ENCODE measurements at regions not wholly inside any gene's neighbourhood (a gene's known extent, or its start where the extent isn't known, plus 50 kb on each side); places are given as distances from the start of the nearest gene placed in this dataset.

GRCh38 chr12:88375306-88376305 is 204.7 kb downstream of the KITLG start:
- no peaks in the 10 kb centered on the region for H3K4me1 ChIP-seq (ENCODE audit: insufficient read depth, low read length)
- DNase-seq: no peak
- H4K20me1 ChIP-seq (ENCODE audit: insufficient read depth, low read length): no peaks in the 10 kb centered on the region
- H3K27me3 ChIP-seq (ENCODE audit: insufficient read depth, low read length, poor library complexity): no peaks in the 10 kb centered on the region
- no peak overlapping the region for H2AFZ ChIP-seq (ENCODE audit: low read depth, low read length)
- no peaks in the 10 kb centered on the region for H3K79me2 ChIP-seq (ENCODE audit: insufficient read depth, low read length)
- no peak overlapping the region for H3K9ac ChIP-seq (ENCODE audit: low read depth, low read length)
- no peaks in the 10 kb centered on the region for H3K36me3 ChIP-seq (ENCODE audit: insufficient read depth, low read length)
- H3K27ac ChIP-seq (ENCODE audit: low read length): no peak overlapping the region
- no peak for ATAC-seq (ENCODE audit: insufficient read depth, low read depth)
- no peak overlapping the region for H3K4me2 ChIP-seq (ENCODE audit: insufficient read depth, low read length)
- no peak overlapping the region for H3K4me3 ChIP-seq (ENCODE audit: low read depth in 1 of 2, low read length in 2 of 2)
- no peak for TF ChIP-seq CTCF (IDR thresholded peaks at IDR 0.05; ENCODE audit: borderline replicate concordance, extremely low read depth, low read length, poor library complexity, severe bottlenecking)
- no peaks in the 10 kb centered on the region for H3K9me3 ChIP-seq (ENCODE audit: insufficient read depth, low read length, severe bottlenecking)

- Histone ChIP-seq H3K36me3 (ENCODE audit: insufficient read depth, low read length) (no peaks in the 10 kb centered on the region), H3K9me3 (ENCODE audit: insufficient read depth, low read length, severe bottlenecking) (no peaks in the 10 kb centered on the region), H2AFZ (ENCODE audit: low read depth, low read length) (no peak overlapping the region), H3K9ac (ENCODE audit: low read depth, low read length) (no peak overlapping the region), H3K27me3 (ENCODE audit: insufficient read depth, low read length, poor library complexity) (no peaks in the 10 kb centered on the region), H3K27ac (ENCODE audit: low read length) (no peak overlapping the region), H3K4me1 (ENCODE audit: insufficient read depth, low read length) (no peaks in the 10 kb centered on the region), H3K79me2 (ENCODE audit: insufficient read depth, low read length) (no peaks in the 10 kb centered on the region), H3K4me3 (ENCODE audit: low read depth in 1 of 2, low read length in 2 of 2) (no peak overlapping the region), H4K20me1 (ENCODE audit: insufficient read depth, low read length) (no peaks in the 10 kb centered on the region), H3K4me2 (ENCODE audit: insufficient read depth, low read length) (no peak overlapping the region)
- TF ChIP-seq EZH2 (IDR thresholded peaks at IDR 0.05; ENCODE audit: borderline replicate concordance, low read depth, low read length, severe bottlenecking) (no peak), CTCF (IDR thresholded peaks at IDR 0.05; ENCODE audit: borderline replicate concordance, extremely low read depth, low read length, poor library complexity, severe bottlenecking) (no peak)
- ATAC-seq (ENCODE audit: insufficient read depth, low read depth): no peak
- no peak for DNase-seq
Measured at GRCh38 chr12:88377973-88378372, 202.3 kb downstream of the KITLG start.

GRCh38 chr12:88381466-88381865 is 198.8 kb downstream of the KITLG start:
- DNase-seq (no peak), ATAC-seq (ENCODE audit: insufficient read depth, low read depth) (no peak)
- Histone ChIP-seq H3K4me3 (ENCODE audit: low read depth in 1 of 2, low read length in 2 of 2) (no peak overlapping the region), H3K27me3 (ENCODE audit: insufficient read depth, low read length, poor library complexity) (no peaks in the 10 kb centered on the region), H3K79me2 (ENCODE audit: insufficient read depth, low read length) (no peaks in the 10 kb centered on the region), H3K27ac (ENCODE audit: low read length) (no peak overlapping the region), H3K4me1 (ENCODE audit: insufficient read depth, low read length) (no peaks in the 10 kb centered on the region), H3K4me2 (ENCODE audit: insufficient read depth, low read length) (no peak overlapping the region), H4K20me1 (ENCODE audit: insufficient read depth, low read length) (no peaks in the 10 kb centered on the region), H3K36me3 (ENCODE audit: insufficient read depth, low read length) (no peaks in the 10 kb centered on the region), H2AFZ (ENCODE audit: low read depth, low read length) (no peak overlapping the region), H3K9me3 (ENCODE audit: insufficient read depth, low read length, severe bottlenecking) (no peaks in the 10 kb centered on the region), H3K9ac (ENCODE audit: low read depth, low read length) (no peak overlapping the region)
- TF ChIP-seq CTCF (IDR thresholded peaks at IDR 0.05; ENCODE audit: borderline replicate concordance, extremely low read depth, low read length, poor library complexity, severe bottlenecking) (no peak), EZH2 (IDR thresholded peaks at IDR 0.05; ENCODE audit: borderline replicate concordance, low read depth, low read length, severe bottlenecking) (no peak)

Data from DND-41 (cell line).